GM12801 (cell line): ENCODE measurements at regions not wholly inside any gene's neighbourhood (a gene's known extent, or its start where the extent isn't known, plus 50 kb on each side); places are given as distances from the start of the nearest gene placed in this dataset.

ENCODE experiments used
- CTCF ChIP-seq: IDR thresholded peaks from one replicate; pipeline ENCODE4 v1.5.1; 2011; ENCODE audit warnings: control low read depth; ENCODE audit not compliant: insufficient read length; ENCODE audit errors: extremely low read depth

GRCh38 chr12:67001251-67001650 lies 267.9 kb upstream of the CAND1 start:
- TF ChIP-seq CTCF, result no peak

GRCh38 chr12:67002720-67003119 lies 266.4 kb upstream of the CAND1 start:
- TF ChIP-seq CTCF, result no peak

GRCh38 chr12:67006610-67007009 lies 262.5 kb upstream of the CAND1 start:
- TF ChIP-seq CTCF, result no peak

GRCh38 chr12:67014642-67015041 lies 254.5 kb upstream of the CAND1 start:
- TF ChIP-seq CTCF, result no peak

GRCh38 chr12:67018105-67018504 lies 251.1 kb upstream of the CAND1 start:
- no peak for TF ChIP-seq CTCF

- TF ChIP-seq CTCF, result no peak
Measured at GRCh38 chr12:67019070-67019469, 250.1 kb upstream of the CAND1 start.

- TF ChIP-seq CTCF, result no peak
Measured at GRCh38 chr12:67025543-67026114, 243.5 kb upstream of the CAND1 start.
